ENCODE measurements at regions not wholly inside any gene's neighbourhood (a gene's known extent, or its start where the extent isn't known, plus 50 kb on each side); places are given as distances from the start of the nearest gene placed in this dataset.
A peak's percentile ranks its signal among the peaks of the same experiment; 100 is the strongest.

DNA sequence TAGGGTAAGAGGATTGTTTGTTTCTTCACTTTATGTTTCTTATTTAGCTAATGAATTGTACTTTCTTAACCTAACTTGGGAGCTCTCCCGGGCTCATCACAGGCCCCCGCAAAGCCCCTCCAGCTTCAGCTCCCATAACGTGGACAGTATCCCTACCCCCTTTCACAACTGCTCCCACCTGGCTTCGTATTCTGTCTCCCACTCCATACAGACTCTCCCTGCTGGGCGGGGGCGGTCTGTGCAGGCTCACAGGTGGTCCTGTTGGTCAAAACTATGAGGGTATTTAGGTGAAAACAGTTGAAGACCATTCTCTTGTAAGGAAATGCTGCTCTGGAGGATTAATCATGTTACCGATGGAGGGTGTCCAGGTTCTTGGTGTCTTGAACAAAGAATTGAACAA is 805.3 kb downstream of the SEMA5A start:
- no peak for DNase-seq

DNA sequence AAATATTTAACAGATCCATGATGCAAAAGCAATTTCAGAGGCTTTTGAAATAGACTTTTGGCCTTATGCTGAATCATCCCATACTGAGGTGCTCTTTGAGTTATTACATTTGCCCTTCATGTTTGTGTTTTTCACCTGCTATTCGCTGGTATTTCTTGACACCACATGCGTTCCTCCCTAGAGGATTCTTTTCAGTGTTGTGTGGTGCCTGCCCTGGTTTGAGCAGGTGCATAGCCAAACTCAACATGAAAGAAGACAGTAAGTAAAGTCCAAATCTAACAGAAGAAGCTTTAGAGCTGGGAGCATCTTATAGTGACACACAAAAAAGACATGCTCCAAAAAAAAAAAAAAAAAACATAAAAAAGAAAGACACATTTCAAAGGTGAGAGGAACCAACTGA is 796.3 kb downstream of the SEMA5A start:
- no peak for DNase-seq

DNA sequence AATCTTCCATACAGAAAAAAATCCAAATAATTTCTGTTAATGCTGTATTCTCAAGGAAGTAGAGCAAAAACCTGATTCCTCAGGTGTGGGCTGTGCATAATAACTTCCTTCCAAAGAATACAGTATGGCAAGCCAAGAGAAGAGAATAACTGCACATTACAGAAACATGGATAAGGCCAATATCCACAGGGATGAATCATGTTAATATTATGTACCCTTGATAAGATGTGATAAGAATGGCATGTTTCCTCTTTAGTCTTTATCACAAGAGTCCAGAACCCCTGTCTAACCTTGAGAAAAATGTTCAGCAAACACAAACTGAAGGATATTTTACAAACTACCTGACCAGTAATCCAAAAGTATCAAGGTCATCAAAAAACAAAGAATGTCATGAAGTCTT is 795.8 kb downstream of the SEMA5A start:
- DNase-seq, result no peak

DNA sequence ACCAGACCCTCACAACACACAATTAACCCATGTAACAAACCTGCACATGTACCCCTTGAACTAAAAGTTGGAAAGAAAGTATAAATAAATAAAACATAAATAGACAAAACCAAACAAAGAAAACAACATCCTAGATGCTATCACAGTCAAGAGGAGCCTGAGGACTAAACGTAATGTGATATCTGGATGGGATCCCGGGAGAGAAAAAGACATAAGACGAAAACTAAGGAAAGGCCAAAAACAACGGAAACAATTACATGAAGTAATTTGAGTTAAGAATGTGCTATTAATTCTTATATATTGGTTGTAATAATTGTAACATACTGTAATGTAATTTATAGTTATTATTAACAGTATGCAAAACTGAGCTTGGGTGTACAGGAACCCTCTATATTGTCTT is 793.9 kb downstream of the SEMA5A start:
- DNase-seq, result no peak

DNA sequence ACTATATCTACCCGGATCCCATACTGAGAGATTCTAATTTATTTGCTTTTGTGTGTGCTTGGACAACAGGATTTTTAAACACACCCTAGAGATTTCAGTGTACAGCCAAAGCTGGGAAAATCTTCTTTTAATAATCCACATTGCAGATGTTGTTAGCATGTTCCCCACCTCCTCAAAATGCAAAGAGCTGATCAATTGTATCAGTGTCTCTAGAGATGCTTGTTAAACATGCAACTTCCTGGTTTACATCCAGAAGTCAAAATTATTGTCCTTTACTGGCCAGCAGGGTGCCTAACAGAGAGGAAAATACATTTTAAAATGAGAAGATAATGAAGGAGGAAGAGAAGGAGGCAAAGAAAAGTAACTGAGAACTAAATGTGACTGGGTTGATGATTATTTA is 793.3 kb downstream of the SEMA5A start:
- DNase-seq, result no peak

DNA sequence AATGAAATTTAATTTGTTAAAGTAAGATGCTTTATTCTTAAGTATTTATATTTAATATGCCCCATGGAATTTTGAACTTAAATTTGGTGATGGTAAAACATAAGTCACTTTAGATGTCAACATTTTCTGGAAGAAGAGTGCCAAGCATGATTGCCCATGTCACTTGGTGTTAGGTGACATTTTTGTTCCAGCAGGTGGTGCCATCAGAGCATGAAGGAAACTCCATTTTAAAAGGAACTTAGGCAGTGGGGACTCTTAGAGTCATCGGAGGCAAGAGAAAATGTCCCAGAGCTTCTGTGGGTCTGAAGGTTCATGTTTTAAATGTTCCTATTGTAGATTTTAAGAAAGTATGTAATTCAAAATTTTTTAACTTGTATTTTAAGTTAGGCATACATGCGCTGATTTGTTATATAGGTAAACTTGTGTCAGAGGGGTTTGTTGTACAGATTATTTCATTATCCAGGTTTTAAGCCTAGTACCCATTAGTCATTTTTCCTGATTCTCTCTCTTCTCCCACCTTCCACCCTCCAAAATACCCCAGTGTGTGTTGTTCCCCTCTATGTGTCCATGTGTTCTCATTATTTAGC is 789.3 kb downstream of the SEMA5A start:
- DNase-seq, result peak; percentile 27

DNA sequence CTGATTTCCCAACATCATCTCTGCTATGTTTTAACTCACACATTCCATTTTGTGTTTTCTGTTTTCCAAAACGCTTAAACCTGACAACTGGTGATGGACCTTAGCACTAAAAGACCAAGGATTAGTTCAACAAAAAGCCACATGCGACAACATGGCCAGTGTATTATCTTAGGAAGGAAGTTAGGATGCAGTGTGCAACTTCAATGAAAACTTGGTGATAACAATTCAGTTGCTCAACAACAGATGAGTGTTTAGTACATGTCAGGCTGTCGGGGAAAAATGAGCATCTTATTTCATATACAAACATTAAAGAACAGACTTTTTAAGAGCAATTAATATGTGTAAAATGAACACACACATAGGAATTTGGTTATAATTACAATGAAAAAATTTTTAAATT is 780.0 kb downstream of the SEMA5A start:
- no peak for DNase-seq

DNA sequence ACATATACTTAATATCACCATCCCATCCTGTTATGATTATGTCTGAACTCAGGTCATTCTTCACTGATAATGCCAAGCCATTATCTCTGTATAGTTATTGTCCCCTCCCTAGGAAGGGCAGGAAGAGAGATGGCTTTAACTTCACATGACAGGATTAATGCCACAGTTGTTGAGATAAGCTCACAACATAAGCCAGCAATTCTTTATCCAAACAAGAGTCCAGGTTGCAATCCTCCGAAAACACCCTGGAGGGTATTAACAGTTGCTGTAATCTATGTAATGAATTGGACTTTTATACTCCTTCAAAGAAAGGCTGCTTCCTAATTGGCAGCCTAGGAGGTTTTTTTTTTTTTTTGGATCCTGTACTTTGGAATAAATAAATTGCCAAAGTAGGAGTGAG is 779.4 kb downstream of the SEMA5A start:
- no peak for DNase-seq

DNA sequence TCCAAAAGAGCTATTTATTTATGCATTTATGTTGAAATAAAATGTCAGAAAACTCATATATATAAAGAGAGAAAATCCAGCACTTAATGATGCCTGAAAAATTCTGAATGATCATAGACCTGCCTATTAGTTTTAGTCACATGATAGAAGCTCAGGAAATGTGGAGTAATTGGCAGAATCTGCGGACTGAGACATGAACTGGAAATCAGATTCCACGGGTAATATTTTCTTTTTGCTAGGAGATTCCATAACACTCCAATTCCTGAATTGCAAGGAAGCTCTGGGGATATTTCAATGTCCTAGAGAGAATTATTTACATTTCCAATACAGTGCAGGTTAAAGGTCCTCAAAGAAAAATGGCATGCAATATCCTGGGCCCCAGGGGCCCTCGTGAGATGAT is 778.8 kb downstream of the SEMA5A start:
- no peak for DNase-seq

DNA sequence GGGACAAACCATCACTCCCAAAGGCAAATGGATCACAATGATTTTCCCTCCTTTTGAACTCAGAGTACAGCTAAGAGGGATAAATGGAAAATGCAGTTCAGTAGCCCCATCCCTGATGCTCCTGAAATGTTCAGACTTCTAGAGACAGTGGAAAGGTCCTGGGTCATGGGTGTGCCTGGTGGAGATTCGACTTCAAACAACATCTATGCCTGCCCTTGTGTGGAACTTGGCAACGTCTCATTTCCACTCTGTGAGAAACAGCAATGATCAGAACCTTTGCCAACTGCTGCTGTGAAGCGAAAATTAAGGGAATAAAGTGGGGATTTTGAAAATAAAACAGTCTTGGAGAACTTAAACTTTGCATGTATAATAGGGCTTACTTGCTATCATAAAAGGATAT is 778.1 kb downstream of the SEMA5A start:
- DNase-seq, result no peak

DNA sequence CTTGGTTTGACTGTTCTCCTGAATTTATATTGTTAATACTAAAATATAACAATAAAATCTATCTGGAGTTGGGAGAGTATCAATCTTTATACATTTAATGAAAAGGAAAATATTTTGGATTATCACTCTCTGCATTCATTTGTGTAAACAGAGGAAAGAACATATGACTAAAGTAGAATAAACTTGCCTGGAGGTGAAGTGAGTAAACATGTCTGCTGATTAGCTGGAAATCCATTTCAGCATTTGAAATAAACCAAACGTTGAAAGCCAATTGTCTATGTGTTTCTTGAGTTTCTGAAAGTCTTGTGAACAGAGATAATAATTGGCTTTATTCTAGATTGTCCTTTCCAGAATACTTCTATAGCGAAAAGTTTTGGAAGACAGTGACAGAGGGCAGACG is 776.2 kb downstream of the SEMA5A start:
- DNase-seq, result no peak

DNA sequence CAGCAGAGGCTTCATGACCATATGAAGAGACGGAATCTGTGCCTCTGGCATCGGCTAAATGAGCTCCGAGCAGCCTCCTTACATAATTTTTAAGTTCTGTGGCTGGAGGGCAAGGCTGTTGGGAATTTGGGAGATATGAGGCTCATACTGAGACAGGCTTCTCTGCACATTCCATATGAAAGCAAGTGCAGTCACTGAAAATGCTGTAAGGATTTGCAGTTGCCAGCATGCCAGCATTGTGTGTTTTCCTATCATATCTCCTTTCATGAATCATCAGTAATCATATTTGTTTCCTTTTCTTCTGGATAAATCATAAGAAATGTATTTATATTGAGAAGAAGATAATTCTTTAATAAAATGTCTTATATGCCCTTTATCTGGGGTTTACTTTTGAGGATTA is 775.4 kb downstream of the SEMA5A start:
- no peak for DNase-seq

DNA sequence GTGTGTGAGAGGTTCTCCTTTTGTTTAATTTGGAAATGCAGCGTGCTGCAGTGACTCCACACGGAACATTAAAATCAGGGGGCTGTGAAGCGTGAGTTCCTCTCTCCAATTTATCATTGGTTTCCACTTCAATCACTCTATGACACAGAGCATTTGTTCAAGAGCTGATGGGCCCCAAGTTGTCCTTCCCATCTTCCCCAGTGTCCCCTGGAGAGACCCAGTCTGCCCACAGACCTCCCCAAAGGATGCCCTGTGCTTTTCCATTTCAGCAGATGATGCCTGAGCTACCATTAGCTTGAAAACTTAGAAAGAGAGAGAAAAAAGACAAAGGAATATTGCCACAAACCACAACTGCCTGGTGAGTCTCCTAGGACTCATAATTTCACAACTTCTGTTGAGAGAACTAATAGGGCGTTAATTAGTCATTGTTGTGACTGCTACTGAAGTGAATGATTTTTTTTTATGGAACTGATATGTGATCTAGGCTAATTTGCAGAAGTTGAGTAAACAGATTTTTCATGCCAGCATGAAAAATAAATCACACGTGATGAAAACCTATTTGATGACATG is 772.7 kb downstream of the SEMA5A start:
- no peak for DNase-seq

DNA sequence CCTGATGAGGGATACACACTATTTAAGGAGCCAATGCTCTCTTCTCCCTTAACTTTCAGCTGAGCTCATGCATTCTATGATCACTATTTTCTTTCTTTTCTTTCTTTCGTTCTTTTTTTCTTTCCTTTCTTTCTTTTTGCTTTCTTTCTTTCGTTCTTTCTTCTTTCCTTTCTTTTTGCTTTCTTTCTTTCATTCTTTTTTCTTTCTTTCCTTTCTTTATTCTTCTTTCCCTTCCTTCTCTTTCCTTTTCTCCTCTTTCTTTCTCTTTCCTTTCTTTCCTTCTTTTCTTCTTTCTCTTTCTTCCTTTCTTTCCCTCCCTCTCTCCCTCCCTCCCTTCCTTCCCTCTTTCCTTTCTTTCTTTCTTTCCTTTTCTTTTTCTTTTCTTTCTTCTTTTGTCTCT is 761.2 kb downstream of the SEMA5A start:
- DNase-seq, result no peak

DNA sequence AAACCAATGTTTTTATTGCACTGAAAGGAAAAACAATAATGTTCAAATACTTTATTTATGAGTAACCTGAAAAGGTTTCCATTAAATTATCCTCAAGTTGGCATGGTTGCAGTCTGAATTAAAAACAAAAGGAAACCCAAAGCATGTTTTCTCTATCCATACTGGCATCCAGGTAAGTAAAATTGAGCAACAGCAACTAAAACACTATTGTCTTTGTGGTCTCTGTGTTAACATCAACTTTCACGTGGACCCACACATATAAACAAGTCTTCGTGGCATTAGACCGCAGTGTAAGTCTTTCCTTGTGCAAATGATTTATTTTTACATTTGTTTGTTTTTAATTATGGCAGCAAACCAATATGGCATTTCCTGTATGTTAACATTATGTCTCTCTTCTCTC is 757.6 kb downstream of the SEMA5A start:
- no peak for DNase-seq

DNA sequence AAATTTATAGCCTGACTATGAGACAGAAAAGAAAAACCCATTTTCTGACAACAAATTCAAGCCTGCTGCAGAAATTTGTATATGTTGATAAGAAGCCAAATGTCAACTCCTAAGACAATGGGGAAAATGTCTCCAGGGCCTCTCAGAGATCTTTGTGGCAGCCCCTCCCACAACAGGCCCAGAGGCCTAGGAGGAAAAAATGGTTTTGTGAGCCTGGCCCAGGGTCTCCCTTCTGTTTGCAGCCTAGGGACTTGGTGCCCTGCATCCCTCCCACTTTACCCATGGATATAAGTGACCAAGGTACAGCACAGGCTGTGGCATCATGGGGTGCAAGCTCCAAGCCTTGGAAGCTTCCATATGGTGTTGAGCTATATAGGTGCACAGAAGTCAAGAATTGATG is 740.2 kb downstream of the SEMA5A start:
- no peak for DNase-seq

DNA sequence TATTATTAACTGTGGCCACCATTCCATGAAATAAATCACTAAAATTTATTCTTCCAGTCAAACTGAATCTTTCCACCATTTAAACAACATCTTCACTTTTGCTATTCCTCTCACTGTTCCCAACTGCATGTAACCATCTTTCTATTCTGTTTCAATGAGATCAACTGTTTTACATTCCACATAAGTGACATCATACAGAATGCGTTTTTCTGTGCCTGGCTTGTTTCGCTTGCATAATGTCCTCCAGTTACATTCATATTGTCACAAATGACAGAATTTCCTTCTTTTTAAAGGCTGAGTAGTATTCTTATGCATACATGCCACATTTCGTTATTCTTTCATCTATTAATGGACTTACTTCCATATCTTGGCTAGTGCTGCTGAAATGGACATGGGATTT is 738.2 kb downstream of the SEMA5A start:
- DNase-seq, result no peak

DNA sequence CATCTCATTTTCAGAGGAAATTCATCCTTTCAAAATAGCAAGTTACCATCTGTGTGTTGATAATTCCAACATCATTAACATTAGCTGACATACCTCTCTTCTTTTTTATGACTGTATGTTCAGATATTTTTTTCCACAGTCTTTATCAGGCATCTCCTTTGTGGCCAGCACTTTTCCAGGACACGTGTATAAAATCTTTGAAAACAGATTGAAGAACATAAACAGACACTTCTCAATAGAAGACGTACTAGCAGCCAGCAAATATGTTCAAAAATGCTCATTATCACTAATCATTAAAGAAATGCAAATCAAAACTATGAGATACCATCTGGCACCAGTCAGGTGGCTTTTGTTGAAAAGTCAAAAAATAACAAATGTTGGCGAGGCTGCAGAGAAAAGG is 734.3 kb downstream of the SEMA5A start:
- no peak for DNase-seq

DNA sequence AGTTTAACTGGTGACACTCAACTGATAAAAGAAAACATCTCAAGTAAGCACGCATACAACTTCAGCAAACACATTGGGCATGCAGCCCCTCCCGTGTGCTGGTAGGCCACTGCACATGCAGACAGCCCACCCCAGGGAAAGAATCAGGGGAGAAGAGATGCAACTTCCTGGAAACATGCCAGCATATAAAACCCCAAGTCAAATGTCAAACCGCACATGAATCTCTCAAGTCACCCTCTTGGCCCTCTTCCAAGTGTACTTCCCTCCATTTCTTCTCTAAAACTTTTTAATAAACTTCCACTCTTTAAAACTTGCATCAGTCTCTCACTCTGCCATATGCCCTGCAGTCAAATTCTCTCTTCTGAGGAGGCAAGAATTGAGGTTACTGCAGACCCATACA is 732.7 kb downstream of the SEMA5A start:
- no peak for DNase-seq

DNA sequence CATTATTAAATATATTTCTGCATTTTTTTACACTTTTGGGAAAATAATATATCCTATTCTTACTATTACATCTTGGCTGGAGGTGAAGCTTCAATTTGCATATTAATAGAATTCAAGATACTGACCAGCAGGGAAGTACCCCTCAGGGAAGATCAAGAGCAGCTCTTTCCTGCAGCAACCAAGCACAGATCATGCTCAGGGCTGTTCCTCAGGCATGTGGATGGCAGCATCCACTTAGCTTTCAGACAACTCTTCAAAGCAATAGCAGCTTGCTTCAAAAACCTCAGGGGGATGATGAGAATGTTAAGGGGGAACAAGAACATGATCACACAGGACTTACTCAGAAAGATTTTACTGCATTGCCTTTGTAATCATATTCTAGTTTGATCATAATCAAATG is 731.8 kb downstream of the SEMA5A start:
- DNase-seq, result no peak

DNA sequence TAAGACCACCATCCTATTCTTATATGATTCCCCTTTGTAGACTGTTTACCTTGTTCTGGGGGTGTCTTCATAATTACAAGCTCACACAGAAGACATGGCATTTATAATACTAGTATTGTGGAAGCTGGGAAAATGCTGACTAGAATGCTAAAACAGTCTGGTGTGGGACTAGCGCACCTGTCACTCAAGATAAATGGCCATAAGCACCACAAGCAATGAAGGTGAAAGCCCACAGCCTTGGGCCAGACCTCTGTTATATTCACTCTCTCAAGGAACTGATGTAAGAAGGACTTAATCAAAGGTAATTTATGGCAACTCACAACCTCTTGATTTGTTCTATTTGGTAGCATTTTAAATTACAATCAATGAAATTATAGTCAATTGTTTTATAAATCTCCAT is 721.5 kb downstream of the SEMA5A start:
- no peak for DNase-seq

DNA sequence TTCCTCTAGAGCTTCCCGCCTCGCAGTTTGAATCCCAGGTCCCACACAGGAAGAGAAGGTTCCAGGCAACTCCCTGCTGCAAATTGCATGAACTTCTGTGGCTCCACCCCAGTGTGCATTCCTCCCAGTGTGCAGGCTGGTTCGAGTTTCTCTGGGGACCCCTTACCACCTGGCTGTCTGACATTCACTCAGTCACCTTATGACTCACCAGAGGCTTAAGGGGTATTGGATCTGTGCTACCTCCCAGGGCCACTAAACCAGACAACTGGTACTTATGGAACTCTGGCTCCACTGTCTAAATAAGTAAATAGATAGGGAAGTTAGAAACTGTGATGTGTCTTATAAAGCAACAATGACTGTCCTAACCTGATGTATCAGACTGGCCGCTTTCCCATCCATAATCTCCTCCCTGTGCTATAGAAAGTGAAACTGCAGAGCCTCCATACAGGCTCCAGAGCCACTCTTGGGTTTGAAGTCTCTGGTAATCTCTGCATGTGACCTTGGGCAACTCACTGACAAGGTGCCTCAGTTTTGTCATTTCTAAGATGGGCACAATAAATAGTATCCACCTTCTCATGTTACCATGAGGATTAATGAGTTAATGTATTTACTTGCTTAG is 720.6 kb downstream of the SEMA5A start:
- DNase-seq, result no peak

DNA sequence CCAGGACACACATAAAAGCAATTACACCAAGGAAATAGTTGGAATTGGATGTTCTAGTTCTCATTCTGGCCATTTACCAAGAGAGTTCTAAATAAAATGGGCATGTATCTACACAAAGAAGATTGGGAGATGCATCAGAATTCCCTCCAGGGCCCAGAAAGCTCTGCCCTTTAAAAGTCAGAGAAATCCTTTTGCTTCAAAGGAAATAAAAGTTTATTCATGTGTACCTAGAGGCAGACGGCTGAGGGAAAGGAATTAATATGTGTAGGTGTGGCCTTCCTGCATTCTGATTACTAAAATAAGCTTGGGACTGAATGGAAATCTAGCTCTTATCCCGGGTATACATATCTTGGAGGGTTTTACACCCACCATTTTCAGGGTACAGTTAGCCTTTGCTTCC is 719.4 kb downstream of the SEMA5A start:
- DNase-seq, result no peak

DNA sequence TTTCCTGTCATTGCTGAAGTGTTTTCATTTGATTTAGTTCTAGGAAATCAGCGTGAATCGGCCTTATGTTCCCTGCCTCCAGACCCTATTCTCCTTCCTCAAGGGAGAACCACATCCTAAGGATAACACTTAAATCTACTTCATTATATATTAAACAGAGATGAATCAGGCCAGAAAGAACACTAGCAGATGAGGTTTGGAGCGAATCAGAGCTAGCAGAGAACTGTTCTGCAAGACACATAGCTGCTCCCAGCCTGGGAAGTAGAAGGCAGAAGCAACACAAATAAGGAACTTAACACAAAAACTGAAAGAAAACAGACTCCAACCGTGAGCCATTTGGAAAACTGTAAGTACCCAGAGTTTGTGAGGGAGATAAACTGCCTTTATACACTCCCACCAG is 718.2 kb downstream of the SEMA5A start:
- no peak for DNase-seq

All from NCI-H1092 (cell line).